IMR-90 (cell line): ENCODE measurements at regions not wholly inside any gene's neighbourhood (a gene's known extent, or its start where the extent isn't known, plus 50 kb on each side); places are given as distances from the start of the nearest gene placed in this dataset.

Experiments used
- BHLHE40 ChIP-seq: fragments of 150-350 bp; IDR thresholded peaks from 2 replicates; pipeline ENCODE4 v1.6.1; 2016; ENCODE audit warnings: mild to moderate bottlenecking, low read depth, low read length
- CEBPB ChIP-seq: IDR thresholded peaks from 2 replicates; pipeline ENCODE4 v1.6.1; 2012; ENCODE audit warnings: low read depth, low read length, improper control_type of control experiment
- CHD1 ChIP-seq: IDR thresholded peaks from 2 replicates; pipeline ENCODE4 v1.6.1; 2012; ENCODE audit warnings: low read depth, low read length, improper control_type of control experiment
- MAFK ChIP-seq: IDR thresholded peaks from 2 replicates; pipeline ENCODE4 v1.6.1; 2012; ENCODE audit warnings: low read depth, low read length, improper control_type of control experiment
- MXI1 ChIP-seq: IDR thresholded peaks from 2 replicates; pipeline ENCODE4 v1.6.1; 2012; ENCODE audit warnings: low read depth, mild to moderate bottlenecking, low read length, moderate library complexity, borderline replicate concordance
- NFE2L2 ChIP-seq: fragments of 150-350 bp; IDR thresholded peaks from 2 replicates; pipeline ENCODE4 v1.6.1; 2016; ENCODE audit warnings: low read depth, mild to moderate bottlenecking, low read length
- POLR2A ChIP-seq: IDR thresholded peaks from 2 replicates; pipeline ENCODE4 v1.6.1; 2012; ENCODE audit warnings: mild to moderate bottlenecking, low read depth, low read length
- RCOR1 ChIP-seq: IDR thresholded peaks from 2 replicates; pipeline ENCODE4 v1.6.1; 2012; ENCODE audit warnings: mild to moderate bottlenecking, low read length, improper control_type of control experiment; ENCODE audit not compliant: insufficient replicate concordance
- SMC3 ChIP-seq: fragments of 150-350 bp; IDR thresholded peaks from 2 replicates; pipeline ENCODE4 v1.6.1; 2016; ENCODE audit warnings: low read depth, mild to moderate bottlenecking, antibody characterized with exemption, low read length, moderate library complexity

GRCh38 chr2:128449226-128450061 is 130.8 kb upstream of the HS6ST1 start (continued):
- TF ChIP-seq BHLHE40 (no peak), CEBPB (no peak), SMC3 (no peak), NFE2L2 (no peak), CHD1 (no peak), RCOR1 (no peak), POLR2A (no peak), MXI1 (no peak), MAFK (no peak)
